ENCODE measurements at regions not wholly inside any gene's neighbourhood (a gene's known extent, or its start where the extent isn't known, plus 50 kb on each side); places are given as distances from the start of the nearest gene placed in this dataset.

DNA sequence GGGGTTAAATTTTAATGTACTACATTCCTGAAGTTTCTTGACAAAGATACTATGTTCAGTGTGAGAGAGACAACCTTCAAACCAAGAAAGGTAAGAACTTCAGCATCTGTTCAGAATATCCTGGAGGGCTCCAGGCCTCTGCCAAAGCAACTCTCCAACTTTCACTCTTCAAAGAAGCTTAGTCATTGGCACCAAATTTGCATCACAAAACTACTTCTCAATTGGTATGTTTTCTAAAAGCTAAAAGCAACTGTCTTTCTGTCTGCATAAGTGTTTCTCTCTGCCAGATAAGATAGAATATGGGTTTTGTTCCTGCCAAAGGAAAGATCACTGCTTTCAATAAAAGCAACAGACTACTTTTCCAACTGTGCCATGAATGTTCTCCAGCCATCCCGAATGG lies 187.4 kb downstream of the SUCLA2 start:
- CTCF ChIA-PET, result no interaction called here
- Mint-ChIP-seq H3K4me3 (no peak overlapping the region), H3K36me3 (ENCODE audit: low read depth) (no peaks in the 10 kb centered on the region), H3K9me3 (no peaks in the 10 kb centered on the region), H3K4me1 (ENCODE audit: low read depth) (no peaks in the 10 kb centered on the region), H3K27me3 (ENCODE audit: low read depth) (no peaks in the 10 kb centered on the region), H3K27ac (no peak overlapping the region)
- DNase-seq, result no peak
- intact Hi-C loops (cut with micrococcal nuclease), result no loop called here

- Mint-ChIP-seq H3K36me3 (ENCODE audit: low read depth) (no peaks in the 10 kb centered on the region), H3K27me3 (ENCODE audit: low read depth) (no peaks in the 10 kb centered on the region), H3K9me3 (no peaks in the 10 kb centered on the region), H3K4me1 (ENCODE audit: low read depth) (no peaks in the 10 kb centered on the region), H3K27ac (no peak overlapping the region), H3K4me3 (no peak overlapping the region)
- no peak for DNase-seq
- CTCF ChIA-PET, result interaction anchor here (0.7 kb wide), 1 partner anchor 849 kb away, joined by 3 read pairs; no protein-coding TSS in a partner anchor
- intact Hi-C loops (cut with micrococcal nuclease), result no loop called here
Measured at GRCh38 chr13:47809411-47809810, 191.7 kb downstream of the SUCLA2 start.

DNA sequence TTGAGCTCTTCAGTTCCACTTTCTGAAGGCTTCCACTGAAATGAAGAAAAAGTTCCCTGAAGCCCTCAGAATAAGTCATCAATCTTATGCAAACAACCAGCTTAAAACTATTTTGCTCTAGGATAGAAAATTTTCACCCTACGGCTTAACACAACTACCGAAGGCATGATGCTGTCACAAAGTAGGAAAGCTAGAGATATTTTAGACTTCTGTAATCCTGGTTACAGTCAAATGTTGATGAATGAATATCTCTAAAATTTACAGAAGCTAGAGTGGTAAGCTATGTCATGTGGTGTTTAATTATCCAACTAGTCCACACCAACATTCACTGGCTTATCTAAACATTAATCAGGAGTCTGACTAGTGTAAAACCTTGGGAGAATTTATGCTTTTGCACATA lies 197.9 kb downstream of the SUCLA2 start:
- CTCF ChIA-PET, result interaction anchor here (1.1 kb wide), 1 partner anchor 178 kb away, joined by 3 read pairs; no protein-coding TSS in a partner anchor
- H3K9me3 Mint-ChIP-seq, result no peaks in the 10 kb centered on the region
- intact Hi-C loops (cut with micrococcal nuclease), result no loop called here
- no peak overlapping the region for H3K27ac Mint-ChIP-seq
- H3K4me3 Mint-ChIP-seq, result no peak overlapping the region
- H3K27me3 Mint-ChIP-seq (ENCODE audit: low read depth), result no peaks in the 10 kb centered on the region
- H3K36me3 Mint-ChIP-seq (ENCODE audit: low read depth), result no peaks in the 10 kb centered on the region
- no peak for DNase-seq
- H3K4me1 Mint-ChIP-seq (ENCODE audit: low read depth), result no peaks in the 10 kb centered on the region

GRCh38 chr13:47801555-47801954 lies 199.5 kb downstream of the SUCLA2 start:
- Mint-ChIP-seq H3K27ac (no peak overlapping the region), H3K4me1 (ENCODE audit: low read depth) (no peaks in the 10 kb centered on the region), H3K27me3 (ENCODE audit: low read depth) (no peaks in the 10 kb centered on the region), H3K9me3 (no peaks in the 10 kb centered on the region), H3K36me3 (ENCODE audit: low read depth) (no peaks in the 10 kb centered on the region), H3K4me3 (no peak overlapping the region)
- no peak for DNase-seq
- CTCF ChIA-PET, result no interaction called here
- intact Hi-C loops (cut with micrococcal nuclease), result no loop called here

DNA sequence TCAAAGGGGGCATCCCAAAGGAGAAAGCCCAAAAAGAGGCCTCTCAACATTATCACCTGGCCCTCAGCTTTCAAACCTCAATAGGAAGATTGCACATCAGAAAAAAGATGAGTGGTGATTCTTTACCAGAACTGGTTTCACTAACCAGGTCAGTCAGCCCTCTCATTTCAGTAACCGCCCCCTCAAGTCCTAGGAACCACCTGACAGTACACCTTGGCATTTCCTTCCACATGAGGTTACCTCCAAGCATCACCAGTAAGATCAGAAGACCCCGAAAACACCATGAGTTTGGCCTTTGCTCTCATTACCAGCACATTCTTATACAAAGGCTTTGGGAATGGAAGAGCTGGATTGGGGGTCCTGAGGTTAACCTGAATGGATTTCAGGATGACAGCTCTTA lies 200.5 kb downstream of the SUCLA2 start:
- no peak for DNase-seq
- H3K27me3 Mint-ChIP-seq (ENCODE audit: low read depth), result no peaks in the 10 kb centered on the region
- intact Hi-C loops (cut with micrococcal nuclease), result no loop called here
- no peaks in the 10 kb centered on the region for H3K9me3 Mint-ChIP-seq
- no peak overlapping the region for H3K4me3 Mint-ChIP-seq
- no peak overlapping the region for H3K27ac Mint-ChIP-seq
- CTCF ChIA-PET, result interaction anchor here (1.1 kb wide), 1 partner anchor 237 kb away, joined by 4 read pairs; the partner anchor contains the start of gene NUDT15
- H3K4me1 Mint-ChIP-seq (ENCODE audit: low read depth), result no peaks in the 10 kb centered on the region
- H3K36me3 Mint-ChIP-seq (ENCODE audit: low read depth), result no peaks in the 10 kb centered on the region

DNA sequence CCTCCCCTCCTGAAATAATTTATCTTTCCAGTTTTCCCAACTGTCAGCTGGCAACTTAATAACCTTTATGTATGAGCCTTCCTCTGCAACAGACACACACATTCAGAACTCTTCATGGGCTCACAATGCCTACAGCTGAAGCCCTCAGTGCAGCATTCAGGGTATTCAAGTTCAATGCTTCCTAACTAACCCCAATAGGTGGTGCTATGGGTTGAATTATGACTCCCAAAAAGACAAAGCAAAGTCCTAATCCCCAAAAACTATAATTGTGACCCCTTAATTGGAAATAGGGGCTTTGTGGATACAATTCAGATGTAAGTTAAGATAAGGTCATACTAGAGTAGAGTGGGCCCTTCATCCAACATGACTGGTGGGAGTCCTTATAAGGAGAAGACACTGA lies 202.2 kb downstream of the SUCLA2 start:
- DNase-seq, result no peak
- H3K27me3 Mint-ChIP-seq (ENCODE audit: low read depth), result no peaks in the 10 kb centered on the region
- no peaks in the 10 kb centered on the region for H3K9me3 Mint-ChIP-seq
- CTCF ChIA-PET, result interaction anchor here (1.1 kb wide), 1 partner anchor 8 kb away, joined by 5 read pairs; no protein-coding TSS in a partner anchor
- intact Hi-C loops (cut with micrococcal nuclease), result loop anchor here (10.0 kb wide), 4 partner anchors 236 to 966 kb away; partner anchors contain the start of genes MED4 and NUDT15
- no peaks in the 10 kb centered on the region for H3K4me1 Mint-ChIP-seq (ENCODE audit: low read depth)
- no peaks in the 10 kb centered on the region for H3K36me3 Mint-ChIP-seq (ENCODE audit: low read depth)
- no peak overlapping the region for H3K27ac Mint-ChIP-seq
- H3K4me3 Mint-ChIP-seq, result no peak overlapping the region

DNA sequence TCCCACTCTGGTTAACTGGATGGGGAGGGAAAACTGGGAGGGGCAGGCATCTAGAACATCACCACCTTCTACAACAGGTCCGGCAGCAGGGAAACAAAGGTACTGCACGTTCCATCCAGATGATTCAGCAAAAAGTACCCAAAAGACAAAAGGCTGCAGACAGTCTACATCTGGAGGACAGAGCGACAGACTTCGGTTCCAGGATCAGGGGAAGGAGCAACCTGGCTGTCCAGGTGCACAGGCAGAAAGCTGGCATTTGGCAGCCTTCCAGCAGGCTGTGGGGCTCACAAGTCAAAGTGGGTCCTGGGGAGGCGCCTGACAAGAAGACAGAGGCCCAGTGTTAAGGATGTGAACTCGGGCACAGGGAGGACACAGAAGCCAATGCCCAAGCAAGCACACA lies 202.9 kb downstream of the SUCLA2 start:
- Mint-ChIP-seq H3K4me3 (no peak overlapping the region), H3K27me3 (ENCODE audit: low read depth) (no peaks in the 10 kb centered on the region), H3K4me1 (ENCODE audit: low read depth) (no peaks in the 10 kb centered on the region), H3K36me3 (ENCODE audit: low read depth) (no peaks in the 10 kb centered on the region), H3K27ac (no peak overlapping the region), H3K9me3 (no peaks in the 10 kb centered on the region)
- no peak for DNase-seq
- intact Hi-C loops (cut with micrococcal nuclease), result loop anchor here (10.0 kb wide), 4 partner anchors 237 to 967 kb away; partner anchors contain the start of genes MED4 and NUDT15
- CTCF ChIA-PET, result interaction anchor here (1.1 kb wide), 1 partner anchor 9 kb away, joined by 5 read pairs; no protein-coding TSS in a partner anchor

DNA sequence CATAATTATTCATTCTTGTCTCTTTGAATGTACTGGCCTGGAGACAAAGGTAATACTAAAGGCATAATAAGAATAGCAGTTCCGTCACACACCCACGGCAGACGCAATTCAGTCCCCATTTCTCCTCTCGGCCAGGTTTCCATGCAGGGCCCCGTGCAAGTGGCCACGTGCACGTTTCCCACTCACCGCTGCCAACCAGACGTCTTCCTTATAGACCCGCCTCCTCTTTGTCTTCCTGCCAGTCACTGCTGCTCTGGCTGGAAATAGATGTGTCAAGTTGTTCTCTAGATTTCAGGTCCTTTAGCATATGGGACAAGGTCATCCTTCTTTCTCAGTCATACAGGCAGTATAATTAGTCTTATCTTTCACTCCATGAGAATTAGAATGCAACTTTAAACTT lies 204.3 kb downstream of the SUCLA2 start:
- H3K27me3 Mint-ChIP-seq (ENCODE audit: low read depth), result no peaks in the 10 kb centered on the region
- CTCF ChIA-PET, result no interaction called here

GRCh38 chr13:47794963-47795362 lies 206.1 kb downstream of the SUCLA2 start:
- no peaks in the 10 kb centered on the region for H3K27me3 Mint-ChIP-seq (ENCODE audit: low read depth)
- intact Hi-C loops (cut with micrococcal nuclease), result loop anchor here (10.0 kb wide), 4 partner anchors 240 to 970 kb away; partner anchors contain the start of genes MED4 and NUDT15
- no peak overlapping the region for H3K27ac Mint-ChIP-seq
- CTCF ChIA-PET, result interaction anchor here (0.5 kb wide), 1 partner anchor 12 kb away, joined by 3 read pairs; no protein-coding TSS in a partner anchor
- H3K36me3 Mint-ChIP-seq (ENCODE audit: low read depth), result peaks cover 3% of the 10 kb centered on the region
- no peak overlapping the region for H3K4me3 Mint-ChIP-seq
- no peak for DNase-seq
- H3K4me1 Mint-ChIP-seq (ENCODE audit: low read depth), result no peaks in the 10 kb centered on the region
- peaks cover 21% of the 10 kb centered on the region for H3K9me3 Mint-ChIP-seq

More for the DNA sequence above, 204.3 kb downstream of the SUCLA2 start:
- peaks cover 4% of the 10 kb centered on the region for H3K9me3 Mint-ChIP-seq
- H3K4me3 Mint-ChIP-seq, result no peak overlapping the region
- intact Hi-C loops (cut with micrococcal nuclease), result loop anchor here (10.0 kb wide), 4 partner anchors 238 to 968 kb away; partner anchors contain the start of genes MED4 and NUDT15
- no peaks in the 10 kb centered on the region for H3K4me1 Mint-ChIP-seq (ENCODE audit: low read depth)
- H3K36me3 Mint-ChIP-seq (ENCODE audit: low read depth), result no peaks in the 10 kb centered on the region
- H3K27ac Mint-ChIP-seq, result no peak overlapping the region
- no peak for DNase-seq

DNA sequence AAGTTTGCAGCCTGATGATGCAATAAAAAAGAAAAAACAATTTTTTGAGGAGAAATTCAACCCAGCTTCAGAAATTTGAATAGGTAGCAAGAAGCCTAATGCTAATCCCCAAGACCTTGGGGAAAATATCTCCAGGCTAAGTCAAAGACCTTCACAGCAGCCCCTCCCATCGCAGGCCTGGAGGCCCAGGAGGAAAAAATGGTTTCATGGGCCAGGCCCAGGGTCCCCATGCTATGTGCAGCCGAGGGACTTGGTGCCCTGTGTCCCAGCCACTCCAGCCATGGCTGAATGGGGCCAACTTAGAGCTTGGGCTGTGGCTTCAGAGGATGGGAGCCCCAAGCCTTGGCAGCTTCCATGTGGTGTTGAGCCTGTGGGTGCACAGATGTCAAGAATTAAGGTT lies 210.3 kb downstream of the SUCLA2 start:
- Mint-ChIP-seq H3K9me3 (peaks cover 24% of the 10 kb centered on the region), H3K4me1 (ENCODE audit: low read depth) (no peaks in the 10 kb centered on the region), H3K27ac (no peak overlapping the region), H3K4me3 (no peak overlapping the region), H3K27me3 (ENCODE audit: low read depth) (no peaks in the 10 kb centered on the region), H3K36me3 (ENCODE audit: low read depth) (peaks cover 3% of the 10 kb centered on the region)
- DNase-seq, result no peak
- intact Hi-C loops (cut with micrococcal nuclease), result loop anchor here (10.0 kb wide), 4 partner anchors 244 to 974 kb away; partner anchors contain the start of genes MED4 and NUDT15
- CTCF ChIA-PET, result no interaction called here

GRCh38 chr13:47788844-47789243 lies 212.2 kb downstream of the SUCLA2 start:
- CTCF ChIA-PET, result no interaction called here

GRCh38 chr13:47774671-47774994 lies 226.4 kb downstream of the SUCLA2 start:
- Mint-ChIP-seq H3K27ac (no peak overlapping the region), H3K4me3 (no peak overlapping the region), H3K36me3 (ENCODE audit: low read depth) (no peaks in the 10 kb centered on the region), H3K27me3 (ENCODE audit: low read depth) (peaks cover 4% of the 10 kb centered on the region), H3K4me1 (ENCODE audit: low read depth) (no peaks in the 10 kb centered on the region), H3K9me3 (peaks cover 7% of the 10 kb centered on the region)
- CTCF ChIA-PET, result interaction anchor here (1.1 kb wide), 1 partner anchor 70 kb away, joined by 3 read pairs; no protein-coding TSS in a partner anchor
- intact Hi-C loops (cut with micrococcal nuclease), result loop anchor here (1.0 to 10.0 kb wide), 6 partner anchors 177 to 1282 kb away; no protein-coding TSS in a partner anchor
- no peak for DNase-seq

More at GRCh38 chr13:47788844-47789243, 212.2 kb downstream of the SUCLA2 start:
- intact Hi-C loops (cut with micrococcal nuclease), result no loop called here
- no peak overlapping the region for H3K27ac Mint-ChIP-seq
- H3K36me3 Mint-ChIP-seq (ENCODE audit: low read depth), result peaks cover 3% of the 10 kb centered on the region
- H3K4me1 Mint-ChIP-seq (ENCODE audit: low read depth), result no peaks in the 10 kb centered on the region
- H3K27me3 Mint-ChIP-seq (ENCODE audit: low read depth), result no peaks in the 10 kb centered on the region
- peaks cover 24% of the 10 kb centered on the region for H3K9me3 Mint-ChIP-seq
- DNase-seq, result no peak
- no peak overlapping the region for H3K4me3 Mint-ChIP-seq

- Mint-ChIP-seq H3K36me3 (ENCODE audit: low read depth) (no peaks in the 10 kb centered on the region), H3K27ac (no peak overlapping the region), H3K4me3 (no peak overlapping the region), H3K4me1 (ENCODE audit: low read depth) (no peaks in the 10 kb centered on the region), H3K9me3 (no peaks in the 10 kb centered on the region), H3K27me3 (ENCODE audit: low read depth) (peaks cover 3% of the 10 kb centered on the region)
- DNase-seq, result no peak
- intact Hi-C loops (cut with micrococcal nuclease), result no loop called here
- CTCF ChIA-PET, result no interaction called here
Measured at GRCh38 chr13:47764817-47765216, 236.3 kb downstream of the SUCLA2 start.
